ENCODE measurements at regions not wholly inside any gene's neighbourhood (a gene's known extent, or its start where the extent isn't known, plus 50 kb on each side); places are given as distances from the start of the nearest gene placed in this dataset.

DNA sequence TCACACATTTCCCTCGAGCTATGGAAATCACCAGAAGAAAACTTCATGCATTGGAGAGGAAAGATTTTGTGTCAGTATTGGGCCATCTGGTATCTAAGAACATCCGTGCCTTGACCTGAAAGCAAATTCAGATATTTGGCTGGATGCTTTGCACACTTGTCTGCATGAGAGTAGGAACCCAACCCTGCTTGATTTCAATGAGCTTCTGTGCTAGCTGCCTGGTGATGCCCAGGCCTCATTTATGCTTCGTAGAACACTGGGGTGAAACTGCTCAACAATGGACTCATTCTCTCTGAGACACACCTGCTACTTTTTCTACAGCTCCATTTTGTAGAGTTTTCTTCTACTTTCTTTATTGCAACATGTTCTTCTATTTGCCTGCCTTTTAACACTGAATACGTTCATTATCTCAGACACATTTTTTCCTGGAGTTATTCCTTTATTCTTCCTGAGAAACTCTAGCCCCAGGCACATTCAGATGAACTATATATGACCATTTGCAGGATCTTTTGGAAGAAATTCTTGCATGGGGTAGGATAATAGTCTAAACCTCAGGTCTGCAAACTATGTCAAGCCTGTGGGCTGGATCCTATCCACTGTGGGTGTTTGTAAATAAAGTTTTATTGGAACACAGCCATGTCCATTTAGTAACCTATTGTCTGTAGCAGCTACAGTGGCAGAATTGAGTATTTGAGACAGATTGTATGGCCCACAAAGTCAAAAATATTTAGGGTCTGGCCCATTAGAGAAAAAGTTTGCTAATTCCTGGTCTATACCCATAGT, 83.8 kb upstream of the CLCN4 start:
- Histone ChIP-seq H3K36me3 (ENCODE audit: control insufficient read depth in 2 of 2, insufficient read depth in 2 of 2, low read length in 1 of 2) (no peaks in the 10 kb centered on the region; a peak in 1 of 4 replicates), H3K4me2 (ENCODE audit: control insufficient read depth, insufficient read depth) (no peak overlapping the region), H3K4me1 (ENCODE audit: control insufficient read depth, insufficient read depth, low read length) (no peaks in the 10 kb centered on the region), H3K4me3 (no peak overlapping the region), H3K27me3 (replicated peaks in 1 of 2; ENCODE audit: control insufficient read depth in 2 of 2, insufficient read depth in 2 of 2, low read length in 1 of 2) (no peaks in the 10 kb centered on the region), H2AFZ (ENCODE audit: control insufficient read depth, low read depth, low read length) (no peak overlapping the region), H3K9me3 (replicated peaks; ENCODE audit: control insufficient read depth, insufficient read depth, low read length) (no peaks in the 10 kb centered on the region; the same call in 2 of the 3 replicates), H4K20me1 (ENCODE audit: control insufficient read depth, insufficient read depth) (no peaks in the 10 kb centered on the region), H3K79me2 (ENCODE audit: control insufficient read depth, insufficient read depth, low read length) (no peaks in the 10 kb centered on the region), H3K9ac (ENCODE audit: control insufficient read depth, insufficient read depth, low read length) (no peak overlapping the region), H3K27ac (ENCODE audit: control insufficient read depth, insufficient read depth) (no peak overlapping the region)
- POLR2A ChIA-PET, result no interaction called here
- intact Hi-C loops (cut with micrococcal nuclease; ENCODE audit: unreplicated experiment), result no loop called here
- CTCF ChIA-PET, result interaction anchor here (0.6 to 3.9 kb wide), 7 partner anchors 10 to 85 kb away, joined by 3 to 20 read pairs (median 3); no protein-coding TSS in a partner anchor
- in situ Hi-C loops (cut with MboI), result no loop called here
- no peak for TF ChIP-seq SMARCA5 (IDR thresholded peaks at IDR 0.05)
- TF ChIP-seq SMC3 (IDR thresholded peaks at IDR 0.05; ENCODE audit: borderline replicate concordance, low read length), result no peak
- TF ChIP-seq, protein P1, sequence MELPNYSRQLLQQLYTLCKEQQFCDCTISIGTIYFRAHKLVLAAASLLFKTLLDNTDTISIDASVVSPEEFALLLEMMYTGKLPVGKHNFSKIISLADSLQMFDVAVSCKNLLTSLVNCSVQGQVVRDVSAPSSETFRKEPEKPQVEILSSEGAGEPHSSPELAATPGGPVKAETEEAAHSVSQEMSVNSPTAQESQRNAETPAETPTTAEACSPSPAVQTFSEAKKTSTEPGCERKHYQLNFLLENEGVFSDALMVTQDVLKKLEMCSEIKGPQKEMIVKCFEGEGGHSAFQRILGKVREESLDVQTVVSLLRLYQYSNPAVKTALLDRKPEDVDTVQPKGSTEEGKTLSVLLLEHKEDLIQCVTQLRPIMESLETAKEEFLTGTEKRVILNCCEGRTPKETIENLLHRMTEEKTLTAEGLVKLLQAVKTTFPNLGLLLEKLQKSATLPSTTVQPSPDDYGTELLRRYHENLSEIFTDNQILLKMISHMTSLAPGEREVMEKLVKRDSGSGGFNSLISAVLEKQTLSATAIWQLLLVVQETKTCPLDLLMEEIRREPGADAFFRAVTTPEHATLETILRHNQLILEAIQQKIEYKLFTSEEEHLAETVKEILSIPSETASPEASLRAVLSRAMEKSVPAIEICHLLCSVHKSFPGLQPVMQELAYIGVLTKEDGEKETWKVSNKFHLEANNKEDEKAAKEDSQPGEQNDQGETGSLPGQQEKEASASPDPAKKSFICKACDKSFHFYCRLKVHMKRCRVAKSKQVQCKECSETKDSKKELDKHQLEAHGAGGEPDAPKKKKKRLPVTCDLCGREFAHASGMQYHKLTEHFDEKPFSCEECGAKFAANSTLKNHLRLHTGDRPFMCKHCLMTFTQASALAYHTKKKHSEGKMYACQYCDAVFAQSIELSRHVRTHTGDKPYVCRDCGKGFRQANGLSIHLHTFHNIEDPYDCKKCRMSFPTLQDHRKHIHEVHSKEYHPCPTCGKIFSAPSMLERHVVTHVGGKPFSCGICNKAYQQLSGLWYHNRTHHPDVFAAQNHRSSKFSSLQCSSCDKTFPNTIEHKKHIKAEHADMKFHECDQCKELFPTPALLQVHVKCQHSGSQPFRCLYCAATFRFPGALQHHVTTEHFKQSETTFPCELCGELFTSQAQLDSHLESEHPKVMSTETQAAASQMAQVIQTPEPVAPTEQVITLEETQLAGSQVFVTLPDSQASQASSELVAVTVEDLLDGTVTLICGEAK (IDR thresholded peaks at IDR 0.05; ENCODE audit: borderline replicate concordance), result peak; percentile 80
- no peak for TF ChIP-seq FOXM1 (IDR thresholded peaks at IDR 0.05; ENCODE audit: low read depth, low read length)
- FAIRE-seq, result no peak
- SMC1A ChIA-PET (ENCODE audit: uncharacterized antibody, unreplicated experiment), result interaction anchor here (0.6 to 1.3 kb wide), 13 partner anchors 8 to 95 kb away, joined by 3 to 7 read pairs (median 4); no protein-coding TSS in a partner anchor
- RAD21 ChIA-PET (ENCODE audit: unreplicated experiment), result interaction anchor here (0.6 to 1.5 kb wide), 3 partner anchors 39 to 69 kb away, joined by 3 to 5 read pairs (median 3); no protein-coding TSS in a partner anchor
- peak; percentile 49 for ATAC-seq
- DNase-seq (ENCODE audit: low read depth, low spot score), result no peak
- WGBS (ENCODE audit: insufficient coverage, insufficient replicate concordance, low lambda C conversion rate, missing lambda C conversion rate), result 29% methylated on average over 4 of the region's 4 CpGs
- no TSS peak for BruUV-seq (replicated peaks)

Measured in GM12878 (cell line).